Neural crest cell (in vitro differentiated cells): ENCODE measurements at regions not wholly inside any gene's neighbourhood (a gene's known extent, or its start where the extent isn't known, plus 50 kb on each side); places are given as distances from the start of the nearest gene placed in this dataset.

Experiments used
- DNase-seq: peaks from one replicate; pipeline ENCODE4 v3.0.0; 2021; ENCODE audit warnings: low read depth, mixed read lengths, low spot score
- H3K27ac Mint-ChIP-seq: one replicate; pipeline ENCODE4 v1.8.0; 2021; ENCODE audit warnings: mild to moderate bottlenecking, mixed read lengths; ENCODE audit not compliant: unreplicated experiment
- H3K27me3 Mint-ChIP-seq: 2 replicates; pipeline ENCODE4 v1.8.0; 2021; ENCODE audit warnings: low read depth, mild to moderate bottlenecking, mixed read lengths
- H3K36me3 Mint-ChIP-seq: 2 replicates; pipeline ENCODE4 v1.8.0; 2021; ENCODE audit warnings: low read depth, mild to moderate bottlenecking, mixed read lengths
- H3K4me1 Mint-ChIP-seq: 2 replicates; pipeline ENCODE4 v1.8.0; 2021; ENCODE audit warnings: mixed read lengths
- H3K4me3 Mint-ChIP-seq: one replicate; pipeline ENCODE4 v1.8.0; 2021; ENCODE audit warnings: mild to moderate bottlenecking, mixed read lengths
- H3K9me3 Mint-ChIP-seq: 2 replicates; pipeline ENCODE4 v1.8.0; 2021; ENCODE audit warnings: mixed read lengths
- TF ChIP-seq, protein P1 (sequence below): fragments of 200-600 bp; sonication (generic); conservative IDR thresholded peaks from 2 replicates; pipeline ENCODE4 v1.5.0; 2021; ENCODE audit warnings: antibody characterized with exemption, mild to moderate bottlenecking

DNA sequence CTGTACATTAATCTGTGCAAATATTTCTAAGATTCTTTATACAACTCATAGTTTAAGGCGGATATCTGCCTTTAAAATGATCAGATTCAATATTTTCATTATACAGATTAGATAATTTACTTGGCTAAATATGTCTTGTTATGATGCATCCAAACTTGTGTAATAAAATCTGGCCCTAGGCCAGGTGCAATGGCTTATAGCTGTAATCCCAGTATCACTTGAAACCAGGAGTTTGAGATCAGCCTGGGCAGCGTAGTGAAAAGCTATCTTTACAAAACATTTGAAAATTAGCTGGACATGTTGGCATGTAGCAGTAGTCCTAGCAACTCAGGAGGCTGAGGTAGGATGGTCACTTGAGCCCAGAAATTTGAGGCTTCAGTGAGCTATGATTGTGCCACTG is 2002.2 kb upstream of the ACO1 start:
- Mint-ChIP-seq H3K4me3 (no peak overlapping the region), H3K36me3 (no peaks in the 10 kb centered on the region), H3K27ac (no peak overlapping the region), H3K27me3 (no peaks in the 10 kb centered on the region), H3K9me3 (no peaks in the 10 kb centered on the region), H3K4me1 (no peaks in the 10 kb centered on the region)
- no peak for DNase-seq
- TF ChIP-seq, protein P1, sequence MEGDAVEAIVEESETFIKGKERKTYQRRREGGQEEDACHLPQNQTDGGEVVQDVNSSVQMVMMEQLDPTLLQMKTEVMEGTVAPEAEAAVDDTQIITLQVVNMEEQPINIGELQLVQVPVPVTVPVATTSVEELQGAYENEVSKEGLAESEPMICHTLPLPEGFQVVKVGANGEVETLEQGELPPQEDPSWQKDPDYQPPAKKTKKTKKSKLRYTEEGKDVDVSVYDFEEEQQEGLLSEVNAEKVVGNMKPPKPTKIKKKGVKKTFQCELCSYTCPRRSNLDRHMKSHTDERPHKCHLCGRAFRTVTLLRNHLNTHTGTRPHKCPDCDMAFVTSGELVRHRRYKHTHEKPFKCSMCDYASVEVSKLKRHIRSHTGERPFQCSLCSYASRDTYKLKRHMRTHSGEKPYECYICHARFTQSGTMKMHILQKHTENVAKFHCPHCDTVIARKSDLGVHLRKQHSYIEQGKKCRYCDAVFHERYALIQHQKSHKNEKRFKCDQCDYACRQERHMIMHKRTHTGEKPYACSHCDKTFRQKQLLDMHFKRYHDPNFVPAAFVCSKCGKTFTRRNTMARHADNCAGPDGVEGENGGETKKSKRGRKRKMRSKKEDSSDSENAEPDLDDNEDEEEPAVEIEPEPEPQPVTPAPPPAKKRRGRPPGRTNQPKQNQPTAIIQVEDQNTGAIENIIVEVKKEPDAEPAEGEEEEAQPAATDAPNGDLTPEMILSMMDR, result no peak

DNA sequence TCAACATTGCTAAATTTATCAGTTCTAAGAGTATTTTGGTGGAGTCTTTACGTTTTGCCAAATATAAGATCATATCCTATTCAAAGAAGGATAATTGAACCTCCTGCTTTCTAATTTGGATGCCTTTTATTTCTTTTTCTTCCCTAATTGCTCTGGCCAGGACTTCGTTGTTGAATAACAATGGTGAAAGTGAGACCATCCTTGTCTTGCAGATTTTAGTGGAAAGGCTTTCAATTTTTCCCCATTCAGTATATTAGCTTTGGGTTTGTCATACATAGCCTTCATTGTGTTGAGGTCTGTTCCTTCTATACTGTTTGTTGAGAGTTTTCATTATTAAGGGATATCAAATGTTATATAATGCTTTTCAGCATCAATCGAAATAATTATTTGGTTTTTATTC is 1974.2 kb upstream of the ACO1 start:
- H3K4me3 Mint-ChIP-seq, result no peak overlapping the region
- H3K9me3 Mint-ChIP-seq, result peaks cover 16% of the 10 kb centered on the region
- no peaks in the 10 kb centered on the region for H3K4me1 Mint-ChIP-seq
- H3K27me3 Mint-ChIP-seq, result no peaks in the 10 kb centered on the region
- no peak overlapping the region for H3K27ac Mint-ChIP-seq
- TF ChIP-seq, protein P1, result no peak
- peaks cover 4% of the 10 kb centered on the region for H3K36me3 Mint-ChIP-seq
- DNase-seq, result no peak

DNA sequence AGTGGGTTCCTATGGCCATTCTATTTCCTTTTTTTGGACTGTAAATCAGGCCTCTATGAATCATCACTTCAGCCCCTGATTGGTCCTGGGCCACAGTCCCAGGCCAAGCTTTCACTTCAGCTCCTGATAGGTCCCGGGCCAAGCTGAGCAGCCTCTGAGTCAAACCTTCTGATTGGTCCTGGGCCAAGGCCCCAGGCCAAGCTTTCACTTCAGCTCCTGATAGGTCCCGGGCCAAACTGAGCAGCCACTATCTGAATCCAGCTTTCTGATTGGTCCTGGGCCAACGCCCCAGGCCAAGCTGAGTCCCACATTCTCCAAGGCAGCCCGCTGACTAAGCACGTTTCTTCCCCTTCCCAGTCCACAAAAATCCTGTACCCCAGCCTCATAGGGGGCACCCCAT is 1972.9 kb upstream of the ACO1 start:
- Mint-ChIP-seq H3K4me1 (no peaks in the 10 kb centered on the region), H3K36me3 (peaks cover 4% of the 10 kb centered on the region), H3K27ac (no peak overlapping the region), H3K9me3 (peaks cover 18% of the 10 kb centered on the region), H3K4me3 (no peak overlapping the region), H3K27me3 (no peaks in the 10 kb centered on the region)
- TF ChIP-seq, protein P1, result no peak
- no peak for DNase-seq

DNA sequence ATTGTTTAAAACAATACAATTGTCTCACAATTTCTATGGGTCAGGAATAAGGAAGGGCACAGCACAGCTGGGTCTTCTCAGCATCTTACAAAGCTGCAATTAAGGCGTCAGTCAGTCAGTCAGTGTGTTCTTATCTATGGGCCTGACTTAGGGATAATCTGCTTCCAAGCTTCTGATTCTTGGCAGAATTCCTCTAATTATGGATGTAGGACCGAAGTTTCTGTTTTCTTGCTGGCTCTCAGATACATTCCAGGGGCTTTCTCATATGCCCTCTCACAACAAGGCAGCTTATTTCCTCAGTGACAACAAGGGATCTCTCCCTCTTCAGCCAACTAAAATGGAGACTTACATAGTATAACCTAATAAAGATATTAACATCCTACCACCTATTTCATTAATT is 1925.3 kb upstream of the ACO1 start:
- no peak overlapping the region for H3K4me3 Mint-ChIP-seq
- H3K9me3 Mint-ChIP-seq, result peaks cover 4% of the 10 kb centered on the region
- no peak for DNase-seq
- no peaks in the 10 kb centered on the region for H3K4me1 Mint-ChIP-seq
- TF ChIP-seq, protein P1, result no peak
- no peak overlapping the region for H3K27ac Mint-ChIP-seq
- H3K27me3 Mint-ChIP-seq, result no peaks in the 10 kb centered on the region
- no peaks in the 10 kb centered on the region for H3K36me3 Mint-ChIP-seq

DNA sequence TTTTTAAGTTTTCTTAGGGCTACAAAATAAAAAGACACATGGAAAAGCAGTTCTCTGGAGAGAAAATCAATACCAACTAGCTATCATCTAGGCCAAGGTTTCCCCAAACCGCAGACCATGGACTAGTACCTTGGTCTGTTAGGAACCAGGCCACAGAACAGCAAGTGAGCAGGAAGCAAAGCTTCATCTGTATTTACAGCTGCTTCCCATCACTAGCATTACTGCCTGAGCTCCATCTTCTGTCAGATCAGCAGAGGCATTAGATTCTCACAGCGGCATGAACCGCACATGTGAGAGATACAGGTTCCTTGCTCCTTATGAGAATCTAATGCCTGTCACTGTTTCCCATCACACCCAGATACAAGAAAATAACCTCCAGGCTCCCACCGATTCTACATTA is 1907.6 kb upstream of the ACO1 start:
- H3K4me3 Mint-ChIP-seq, result no peak overlapping the region

More for the DNA sequence above, 1907.6 kb upstream of the ACO1 start:
- DNase-seq, result no peak
- no peak overlapping the region for H3K27ac Mint-ChIP-seq
- no peaks in the 10 kb centered on the region for H3K27me3 Mint-ChIP-seq
- H3K36me3 Mint-ChIP-seq, result no peaks in the 10 kb centered on the region
- TF ChIP-seq, protein P1, result no peak
- no peaks in the 10 kb centered on the region for H3K4me1 Mint-ChIP-seq
- H3K9me3 Mint-ChIP-seq, result peaks cover 2% of the 10 kb centered on the region
